NCI-H2171 treated with DMSO at 0.1 percent for 48 hours (cell line): ENCODE measurements at regions not wholly inside any gene's neighbourhood (a gene's known extent, or its start where the extent isn't known, plus 50 kb on each side); places are given as distances from the start of the nearest gene placed in this dataset.
"Not testable (repeated sequence)": the region's sequence is repeated elsewhere in the genome, so short reads cannot be mapped to it uniquely, and the experiment has no call there.

Experiments used
- DNase-seq: peaks from one replicate; lab custom pipeline; 2025; lab: John Stamatoyannopoulos, UW

- DNase-seq, result no peak
Measured at GRCh38 chr10:109275960-109276359, 647.4 kb downstream of the XPNPEP1 start.

GRCh38 chr10:109274681-109275080 lies 648.6 kb downstream of the XPNPEP1 start:
- DNase-seq, result no peak

GRCh38 chr10:109270173-109270572 lies 653.1 kb downstream of the XPNPEP1 start:
- no peak for DNase-seq

GRCh38 chr10:109264004-109264403 lies 659.3 kb downstream of the XPNPEP1 start:
- no peak for DNase-seq

GRCh38 chr10:109261231-109261630 lies 662.1 kb downstream of the XPNPEP1 start:
- DNase-seq, result no peak

GRCh38 chr10:109259293-109259692 lies 664.0 kb downstream of the XPNPEP1 start:
- DNase-seq, result no peak

- DNase-seq, result no peak
Measured at GRCh38 chr10:109253306-109253705, 670.0 kb downstream of the XPNPEP1 start.

- no peak for DNase-seq
Measured at GRCh38 chr10:109250152-109250551, 673.2 kb downstream of the XPNPEP1 start.

- no peak for DNase-seq
Measured at GRCh38 chr10:109247814-109248213, 675.5 kb downstream of the XPNPEP1 start.

- DNase-seq, result no peak
Measured at GRCh38 chr10:109245821-109246220, 677.5 kb downstream of the XPNPEP1 start.

GRCh38 chr10:109239371-109239770 lies 683.9 kb downstream of the XPNPEP1 start:
- DNase-seq, result no peak

GRCh38 chr10:109237682-109238081 lies 685.6 kb downstream of the XPNPEP1 start:
- no peak for DNase-seq

GRCh38 chr10:109237050-109237449 lies 686.3 kb downstream of the XPNPEP1 start:
- no peak for DNase-seq

- DNase-seq, result not testable (repeated sequence)
Measured at GRCh38 chr10:109223533-109223932, 699.8 kb downstream of the XPNPEP1 start.

- DNase-seq, result no peak
Measured at GRCh38 chr10:109219935-109220605, 703.2 kb downstream of the XPNPEP1 start.

GRCh38 chr10:109218207-109218606 lies 705.1 kb downstream of the XPNPEP1 start:
- DNase-seq, result no peak

- DNase-seq, result no peak
Measured at GRCh38 chr10:109215291-109216075, 707.8 kb downstream of the XPNPEP1 start.

GRCh38 chr10:109214891-109215290 lies 708.4 kb downstream of the XPNPEP1 start:
- DNase-seq, result not testable (repeated sequence)

GRCh38 chr10:109207361-109207760 lies 716.0 kb downstream of the XPNPEP1 start:
- no peak for DNase-seq

GRCh38 chr10:109205929-109206585 lies 717.3 kb downstream of the XPNPEP1 start:
- no peak for DNase-seq

- DNase-seq, result no peak
Measured at GRCh38 chr10:109203646-109204353, 719.5 kb downstream of the XPNPEP1 start.

GRCh38 chr10:109202111-109202510 lies 721.2 kb downstream of the XPNPEP1 start:
- DNase-seq, result peak; percentile 5
